Mucosa of descending colon (tissue), 3 donors: ENCODE measurements at regions not wholly inside any gene's neighbourhood (a gene's known extent, or its start where the extent isn't known, plus 50 kb on each side); places are given as distances from the start of the nearest gene placed in this dataset.

Experiments
- ATAC-seq: fragments of 200-7000 bp; cut with Tn5 transposase; one replicate; pipeline ENCODE4 v1.9.1; 2020; ENCODE audit warnings: mild to moderate bottlenecking, moderate library complexity
- DNase-seq, 3 donors: peaks; one replicate each; pipeline ENCODE4 v3.0.0-alpha.2; 2020
- H3K36me3 ChIP-seq: fragments of 200-600 bp; one replicate; pipeline ENCODE4 v1.8.0; 2021; ENCODE audit warnings: low read depth, mild to moderate bottlenecking
- H3K4me1 ChIP-seq: fragments of 200-600 bp; one replicate; pipeline ENCODE4 v1.8.0; 2021; ENCODE audit warnings: low read depth, mild to moderate bottlenecking
- H3K4me3 ChIP-seq: fragments of 200-600 bp; one replicate; pipeline ENCODE4 v1.8.0; 2021; ENCODE audit warnings: mild to moderate bottlenecking
- H3K9me3 ChIP-seq: fragments of 200-600 bp; one replicate; pipeline ENCODE4 v1.8.0; 2021; ENCODE audit warnings: mild to moderate bottlenecking
- CTCF ChIP-seq: fragments of 200-600 bp; IDR thresholded peaks from one replicate; pipeline ENCODE4 v1.8.0; 2022; ENCODE audit warnings: antibody characterized with exemption, mild to moderate bottlenecking
- intact Hi-C, 2 donors: fragments of 100-400 bp; cut with DNase I in 1 of 2; cut with micrococcal nuclease in 1 of 2; formaldehyde crosslinking; loops; one replicate each; pipeline versions ENCODE4 v1.11.0 to v1.11.1; 2022; cut with DNase I, micrococcal nuclease
- donor health status: DM: no; HTN: no; CAD: no; lungs with moderate emphysema.
- donor health status: DM: no; HTN: no; CAD: no.
- donor health status: DM: no; HTN: yes; CAD: no.

- intact Hi-C loops: no loop called here
- TF ChIP-seq CTCF: no peak
- H3K4me3 ChIP-seq: no peak overlapping the region
Measured at GRCh38 chr7:67858931-67859330, 862.3 kb downstream of the TYW1 start.

GRCh38 chr7:67863911-67864310, 867.3 kb downstream of the TYW1 start:
- no peaks in the 10 kb centered on the region for H3K4me1 ChIP-seq
- TF ChIP-seq CTCF: no peak
- intact Hi-C loops: no loop called here
- peaks cover 62% of the 10 kb centered on the region for H3K9me3 ChIP-seq
- no peaks in the 10 kb centered on the region for H3K36me3 ChIP-seq
- no peak overlapping the region for H3K4me3 ChIP-seq
- ATAC-seq (no peak), DNase-seq (no peak)

More at GRCh38 chr7:67858931-67859330, 862.3 kb downstream of the TYW1 start:
- DNase-seq (no peak), ATAC-seq (no peak)
- no peaks in the 10 kb centered on the region for H3K36me3 ChIP-seq
- H3K9me3 ChIP-seq: peaks cover 49% of the 10 kb centered on the region
- no peaks in the 10 kb centered on the region for H3K4me1 ChIP-seq

GRCh38 chr7:67866054-67866453, 869.4 kb downstream of the TYW1 start:
- TF ChIP-seq CTCF: no peak
- no peak overlapping the region for H3K4me3 ChIP-seq
- intact Hi-C loops: no loop called here
- H3K9me3 ChIP-seq: peaks cover 71% of the 10 kb centered on the region
- H3K36me3 ChIP-seq: no peaks in the 10 kb centered on the region
- H3K4me1 ChIP-seq: no peaks in the 10 kb centered on the region
- DNase-seq (no peak), ATAC-seq (no peak)

- H3K4me3 ChIP-seq: no peak overlapping the region
- no peaks in the 10 kb centered on the region for H3K4me1 ChIP-seq
- DNase-seq (no peak), ATAC-seq (no peak)
- no peak for TF ChIP-seq CTCF
- H3K36me3 ChIP-seq: no peaks in the 10 kb centered on the region
- intact Hi-C loops: no loop called here
- peaks cover 70% of the 10 kb centered on the region for H3K9me3 ChIP-seq
Measured at GRCh38 chr7:67866812-67867211, 870.2 kb downstream of the TYW1 start.

GRCh38 chr7:67870396-67870795, 873.8 kb downstream of the TYW1 start:
- DNase-seq (no peak), ATAC-seq (no peak)
- H3K4me1 ChIP-seq: no peaks in the 10 kb centered on the region
- no peak overlapping the region for H3K4me3 ChIP-seq
- no peaks in the 10 kb centered on the region for H3K36me3 ChIP-seq
- intact Hi-C loops: no loop called here
- peaks cover 49% of the 10 kb centered on the region for H3K9me3 ChIP-seq
- TF ChIP-seq CTCF: no peak

- intact Hi-C loops: no loop called here
- ATAC-seq: no peak
Measured at GRCh38 chr7:67875558-67875957, 878.9 kb downstream of the TYW1 start.

More at GRCh38 chr7:67875558-67875957, 878.9 kb downstream of the TYW1 start:
- H3K4me1 ChIP-seq: no peaks in the 10 kb centered on the region
- no peak for DNase-seq
- no peak overlapping the region for H3K4me3 ChIP-seq
- no peak for TF ChIP-seq CTCF
- H3K36me3 ChIP-seq: no peaks in the 10 kb centered on the region
- H3K9me3 ChIP-seq: peaks cover 60% of the 10 kb centered on the region
